ENCODE measurements at regions not wholly inside any gene's neighbourhood (a gene's known extent, or its start where the extent isn't known, plus 50 kb on each side); places are given as distances from the start of the nearest gene placed in this dataset.

- TF ChIP-seq ZNF576 (CRISPR knock-in tag; IDR thresholded peaks at IDR 0.05): no peak
- no peak for TF ChIP-seq HNRNPLL (IDR thresholded peaks at IDR 0.05; ENCODE audit: low read depth, low read length, poor library complexity, severe bottlenecking)
- TF ChIP-seq ZNF646 (CRISPR knock-in tag; IDR thresholded peaks at IDR 0.05): no peak
- TF ChIP-seq NR2F2 (IDR thresholded peaks at IDR 0.05; ENCODE audit: borderline replicate concordance, low read depth): no peak
- no peak for TF ChIP-seq ZBTB4 (CRISPR knock-in tag; IDR thresholded peaks at IDR 0.05; ENCODE audit: borderline replicate concordance)
- no peak for TF ChIP-seq ZNF292 (CRISPR knock-in tag; IDR thresholded peaks at IDR 0.05; ENCODE audit: borderline replicate concordance, low read depth)
- no peak for TF ChIP-seq ZNF772 (CRISPR knock-in tag; IDR thresholded peaks at IDR 0.05)
- TF ChIP-seq MAX (IDR thresholded peaks at IDR 0.05): no peak
- TF ChIP-seq ZNF382 (CRISPR knock-in tag; IDR thresholded peaks at IDR 0.05; ENCODE audit: borderline replicate concordance): no peak
- TF ChIP-seq NFATC3 (CRISPR knock-in tag; IDR thresholded peaks at IDR 0.05): no peak
These were observed 154.3 kb upstream of the NCAM1 start (continued) for GRCh38 chr11:112806876-112807275.

All from HepG2 (cell line).